Nephron (organoid): ENCODE measurements at regions not wholly inside any gene's neighbourhood (a gene's known extent, or its start where the extent isn't known, plus 50 kb on each side); places are given as distances from the start of the nearest gene placed in this dataset.

ENCODE experiments used
- H3K27ac Mint-ChIP-seq, 3 experiments: 2 replicates each; pipeline ENCODE4 v1.8.0; 2020; ENCODE audit warnings: mixed read lengths in 3 of 3, mild to moderate bottlenecking in 2 of 3, moderate library complexity in 1 of 3
- H3K27me3 Mint-ChIP-seq: 2 replicates; pipeline ENCODE4 v1.8.0; 2021; ENCODE audit warnings: low read depth, mild to moderate bottlenecking, moderate library complexity, mixed read lengths
- H3K36me3 Mint-ChIP-seq: 2 replicates; pipeline ENCODE4 v1.8.0; 2020; ENCODE audit warnings: low read depth, mixed read lengths
- H3K4me1 Mint-ChIP-seq: 2 replicates; pipeline ENCODE4 v1.8.0; 2020; ENCODE audit warnings: mixed read lengths
- H3K4me3 Mint-ChIP-seq, 3 experiments: 2 replicates each; pipeline ENCODE4 v1.8.0; 2020; ENCODE audit warnings: mild to moderate bottlenecking in 3 of 3, mixed read lengths in 3 of 3, moderate library complexity in 2 of 3
- H3K9me3 Mint-ChIP-seq: 2 replicates; pipeline ENCODE4 v1.8.0; 2020; ENCODE audit warnings: mixed read lengths
- TF ChIP-seq, protein P1 (sequence below), 3 experiments: fragments of 200-600 bp; sonication (generic); IDR thresholded peaks; one replicate each; pipeline ENCODE4 v1.5.0; 2021; ENCODE audit warnings: antibody characterized with exemption in 3 of 3; ENCODE audit not compliant: unreplicated experiment in 3 of 3

DNA sequence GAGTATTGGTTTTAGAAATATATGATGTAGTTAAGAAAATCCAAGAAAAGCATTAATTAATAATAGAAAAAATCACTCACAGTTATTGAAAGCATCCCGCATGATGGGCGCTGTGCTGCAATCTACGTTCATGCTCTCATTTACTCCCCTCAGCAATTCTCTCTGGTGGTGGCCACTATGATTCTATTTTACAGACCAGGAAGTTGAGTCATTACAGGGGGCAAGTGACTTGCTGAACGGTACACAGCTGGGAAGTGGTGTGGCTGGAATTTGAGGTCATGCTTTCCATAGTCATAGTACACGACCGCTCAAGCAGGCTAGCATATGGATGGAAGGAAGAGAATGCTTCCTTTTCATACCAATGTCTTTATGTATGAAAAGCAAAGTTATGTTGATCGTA, 117.4 kb downstream of the TES start:
- TF ChIP-seq, protein P1, sequence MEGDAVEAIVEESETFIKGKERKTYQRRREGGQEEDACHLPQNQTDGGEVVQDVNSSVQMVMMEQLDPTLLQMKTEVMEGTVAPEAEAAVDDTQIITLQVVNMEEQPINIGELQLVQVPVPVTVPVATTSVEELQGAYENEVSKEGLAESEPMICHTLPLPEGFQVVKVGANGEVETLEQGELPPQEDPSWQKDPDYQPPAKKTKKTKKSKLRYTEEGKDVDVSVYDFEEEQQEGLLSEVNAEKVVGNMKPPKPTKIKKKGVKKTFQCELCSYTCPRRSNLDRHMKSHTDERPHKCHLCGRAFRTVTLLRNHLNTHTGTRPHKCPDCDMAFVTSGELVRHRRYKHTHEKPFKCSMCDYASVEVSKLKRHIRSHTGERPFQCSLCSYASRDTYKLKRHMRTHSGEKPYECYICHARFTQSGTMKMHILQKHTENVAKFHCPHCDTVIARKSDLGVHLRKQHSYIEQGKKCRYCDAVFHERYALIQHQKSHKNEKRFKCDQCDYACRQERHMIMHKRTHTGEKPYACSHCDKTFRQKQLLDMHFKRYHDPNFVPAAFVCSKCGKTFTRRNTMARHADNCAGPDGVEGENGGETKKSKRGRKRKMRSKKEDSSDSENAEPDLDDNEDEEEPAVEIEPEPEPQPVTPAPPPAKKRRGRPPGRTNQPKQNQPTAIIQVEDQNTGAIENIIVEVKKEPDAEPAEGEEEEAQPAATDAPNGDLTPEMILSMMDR (IDR thresholded peaks at IDR 0.05; ENCODE audit: unreplicated experiment in 3 of 3): no peak
- H3K9me3 Mint-ChIP-seq: no peaks in the 10 kb centered on the region
- H3K4me1 Mint-ChIP-seq: peaks cover 4% of the 10 kb centered on the region

DNA sequence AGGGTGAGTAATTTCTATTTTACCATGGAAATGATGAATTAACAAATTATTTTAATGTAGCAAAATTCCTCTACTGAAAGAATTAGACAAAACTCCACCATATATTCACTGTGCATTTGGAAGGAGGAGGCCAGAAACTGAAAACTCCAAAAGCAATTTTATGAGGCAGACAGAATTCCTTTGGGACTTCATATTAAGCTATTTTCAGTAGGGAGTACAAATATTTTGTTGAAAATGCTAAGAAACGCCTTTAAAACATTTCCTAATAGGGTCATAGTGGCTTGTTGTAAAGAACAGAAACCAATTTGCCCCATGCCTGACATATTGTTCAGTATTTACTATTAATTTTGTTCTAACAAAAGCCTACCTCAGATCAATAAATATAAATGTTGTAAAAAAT, 117.8 kb downstream of the TES start:
- no peak overlapping the region for H3K27ac Mint-ChIP-seq
- TF ChIP-seq, protein P1 (IDR thresholded peaks at IDR 0.05; ENCODE audit: unreplicated experiment in 3 of 3): no peak

More for the DNA sequence above, 117.4 kb downstream of the TES start:
- no peaks in the 10 kb centered on the region for H3K27me3 Mint-ChIP-seq
- H3K36me3 Mint-ChIP-seq: no peaks in the 10 kb centered on the region
- H3K27ac Mint-ChIP-seq: no peak overlapping the region
- H3K4me3 Mint-ChIP-seq: no peak overlapping the region

DNA sequence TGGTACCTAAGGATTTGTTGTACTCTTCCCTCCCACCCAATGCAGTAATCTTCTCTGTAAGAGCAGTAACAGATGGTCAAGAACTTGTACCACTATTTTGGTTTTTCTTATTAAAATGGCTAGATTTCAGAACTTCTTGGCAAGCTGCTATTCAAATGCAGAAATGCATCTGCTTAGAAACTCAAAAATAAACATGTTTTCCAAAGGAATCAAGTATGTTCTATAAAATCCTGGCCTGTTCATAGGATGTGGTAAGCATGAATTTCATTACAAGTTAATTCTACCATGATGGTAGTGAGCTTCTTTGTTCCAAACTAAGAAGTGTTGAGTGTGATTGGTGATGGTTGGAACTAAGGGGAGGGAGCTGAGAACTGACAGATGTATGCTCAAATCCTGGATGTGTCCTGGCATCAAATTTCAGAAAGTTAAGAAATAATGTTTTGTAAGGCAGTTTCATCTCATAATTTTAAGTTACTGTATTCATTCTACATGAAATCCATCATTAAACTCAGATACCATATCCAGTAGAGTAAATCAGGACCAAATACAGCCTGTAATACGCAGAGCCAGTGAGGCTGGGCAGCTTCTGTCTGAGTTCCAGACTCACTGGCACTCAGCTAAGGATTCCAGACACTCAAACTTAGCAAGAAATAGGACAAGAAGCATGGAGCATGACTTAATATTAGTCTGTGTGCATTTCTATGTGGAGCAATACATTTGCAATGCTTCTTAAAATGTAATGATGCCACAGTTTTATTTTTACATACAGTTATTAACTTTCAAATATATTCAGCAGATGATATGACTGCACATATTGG, 119.6 kb downstream of the TES start:
- Mint-ChIP-seq H3K4me3 (no peak overlapping the region), H3K36me3 (no peaks in the 10 kb centered on the region), H3K9me3 (no peaks in the 10 kb centered on the region), H3K4me1 (peaks cover 9% of the 10 kb centered on the region), H3K27ac (no peak overlapping the region), H3K27me3 (no peaks in the 10 kb centered on the region)
- TF ChIP-seq, protein P1 (IDR thresholded peaks at IDR 0.05; ENCODE audit: unreplicated experiment in 3 of 3): no peak

More for the DNA sequence above, 117.8 kb downstream of the TES start:
- Mint-ChIP-seq H3K36me3 (no peaks in the 10 kb centered on the region), H3K9me3 (no peaks in the 10 kb centered on the region), H3K27me3 (no peaks in the 10 kb centered on the region), H3K4me1 (peaks cover 8% of the 10 kb centered on the region), H3K4me3 (no peak overlapping the region)

DNA sequence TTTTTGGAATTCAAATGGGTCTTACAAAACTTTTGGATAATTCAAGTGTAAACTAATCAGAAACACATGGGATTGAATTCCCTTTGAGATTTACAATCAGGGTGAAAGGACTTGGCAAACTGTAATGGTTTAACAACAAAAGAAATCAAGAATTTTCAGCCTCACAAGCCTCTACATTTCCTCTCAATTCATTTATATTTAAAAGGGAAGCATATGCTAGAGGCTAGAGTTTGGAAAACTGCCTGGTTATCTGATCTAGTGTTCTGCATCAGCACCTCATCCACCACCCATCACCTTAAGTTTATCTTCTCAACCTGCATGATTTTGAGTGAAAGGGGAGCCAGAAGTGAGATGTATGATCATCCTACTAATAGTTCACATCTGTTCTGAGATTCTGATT, 120.7 kb downstream of the TES start:
- H3K27me3 Mint-ChIP-seq: no peaks in the 10 kb centered on the region
- H3K27ac Mint-ChIP-seq: no peak overlapping the region
- H3K9me3 Mint-ChIP-seq: no peaks in the 10 kb centered on the region
- no peaks in the 10 kb centered on the region for H3K36me3 Mint-ChIP-seq
- H3K4me3 Mint-ChIP-seq: no peak overlapping the region
- TF ChIP-seq, protein P1 (IDR thresholded peaks at IDR 0.05; ENCODE audit: unreplicated experiment in 3 of 3): no peak
- peaks cover 9% of the 10 kb centered on the region for H3K4me1 Mint-ChIP-seq

- peaks cover 9% of the 10 kb centered on the region for H3K4me1 Mint-ChIP-seq
- H3K4me3 Mint-ChIP-seq: no peak overlapping the region
- H3K27me3 Mint-ChIP-seq: no peaks in the 10 kb centered on the region
- no peaks in the 10 kb centered on the region for H3K9me3 Mint-ChIP-seq
- no peak overlapping the region for H3K27ac Mint-ChIP-seq
- TF ChIP-seq, protein P1 (IDR thresholded peaks at IDR 0.05; ENCODE audit: unreplicated experiment in 3 of 3): no peak
- no peaks in the 10 kb centered on the region for H3K36me3 Mint-ChIP-seq
Observed at GRCh38 chr7:116332766-116333165, 122.4 kb downstream of the TES start.

GRCh38 chr7:116334555-116334954, 124.2 kb downstream of the TES start:
- Mint-ChIP-seq H3K9me3 (no peaks in the 10 kb centered on the region), H3K4me3 (no peak overlapping the region), H3K27ac (no peak overlapping the region), H3K36me3 (no peaks in the 10 kb centered on the region), H3K27me3 (no peaks in the 10 kb centered on the region), H3K4me1 (peaks cover 11% of the 10 kb centered on the region)
- TF ChIP-seq, protein P1 (IDR thresholded peaks at IDR 0.05; ENCODE audit: unreplicated experiment in 3 of 3): no peak
